ENCODE measurements at regions not wholly inside any gene's neighbourhood (a gene's known extent, or its start where the extent isn't known, plus 50 kb on each side); places are given as distances from the start of the nearest gene placed in this dataset.

- DNase-seq (ENCODE audit: low spot score), result no peak
Measured at GRCh38 chr14:61893371-61893940, 131.2 kb downstream of the SNAPC1 start.

DNA sequence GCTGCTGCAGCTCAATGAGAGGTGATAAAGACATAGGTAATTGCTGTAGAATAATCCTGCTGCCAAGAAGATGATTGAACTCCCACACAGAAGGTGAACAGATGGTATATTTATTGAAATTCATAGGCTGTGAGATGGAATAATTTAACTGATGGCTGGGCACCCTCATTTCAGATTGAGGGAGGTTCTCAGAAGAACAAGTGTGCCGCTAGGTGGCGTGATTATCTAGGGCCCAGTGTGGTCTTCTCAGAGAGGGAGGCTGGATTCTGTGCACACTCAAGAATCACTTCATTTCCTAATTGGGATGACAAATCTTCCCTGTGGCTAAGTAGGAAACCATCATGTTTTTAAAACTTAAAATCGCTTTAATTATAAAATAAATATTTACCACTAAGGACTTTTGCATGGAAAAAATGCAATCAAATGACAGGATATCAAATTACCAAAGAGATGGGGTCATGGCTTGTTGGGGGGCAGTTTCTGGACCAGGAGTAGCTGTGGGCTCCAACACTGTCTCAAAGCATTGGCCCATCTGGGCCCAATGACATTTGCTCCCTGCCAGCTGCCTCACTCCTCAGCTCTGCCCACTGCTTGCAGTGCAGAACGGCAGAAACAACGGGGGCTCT, 132.3 kb downstream of the SNAPC1 start:
- DNase-seq (ENCODE audit: low spot score), result peak; percentile 67

GRCh38 chr14:61897300-61897699, 135.1 kb downstream of the SNAPC1 start:
- no peak for DNase-seq (ENCODE audit: low spot score)

- no peak for DNase-seq (ENCODE audit: low spot score)
Measured at GRCh38 chr14:61898568-61898967, 136.3 kb downstream of the SNAPC1 start.

DNA sequence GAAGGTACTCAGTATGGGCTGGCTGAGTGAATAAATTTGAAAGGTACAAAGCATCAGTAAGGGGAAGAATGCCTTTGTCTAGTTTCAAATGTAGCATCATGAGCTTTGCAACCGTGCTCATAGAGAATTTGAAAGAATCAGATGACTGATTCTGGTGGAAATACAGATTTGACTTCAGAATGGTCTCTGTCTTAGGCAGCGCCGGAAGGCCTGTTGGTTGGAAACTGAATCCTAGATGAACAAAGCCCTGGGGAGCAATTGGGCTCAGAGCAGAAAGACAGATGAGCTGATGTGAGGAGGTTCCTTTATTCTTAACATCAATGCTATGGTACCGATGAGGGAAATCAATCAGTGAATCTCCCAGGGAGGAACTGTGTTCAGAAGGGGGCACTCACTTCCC, 137.3 kb downstream of the SNAPC1 start:
- DNase-seq (ENCODE audit: low spot score), result no peak

- DNase-seq (ENCODE audit: low spot score), result no peak
Measured at GRCh38 chr14:61904946-61905345, 142.7 kb downstream of the SNAPC1 start.

- DNase-seq (ENCODE audit: low spot score), result no peak
Measured at GRCh38 chr14:61911574-61911973, 149.4 kb downstream of the SNAPC1 start.

GRCh38 chr14:61918998-61919397, 156.8 kb downstream of the SNAPC1 start:
- no peak for DNase-seq (ENCODE audit: low spot score)

DNA sequence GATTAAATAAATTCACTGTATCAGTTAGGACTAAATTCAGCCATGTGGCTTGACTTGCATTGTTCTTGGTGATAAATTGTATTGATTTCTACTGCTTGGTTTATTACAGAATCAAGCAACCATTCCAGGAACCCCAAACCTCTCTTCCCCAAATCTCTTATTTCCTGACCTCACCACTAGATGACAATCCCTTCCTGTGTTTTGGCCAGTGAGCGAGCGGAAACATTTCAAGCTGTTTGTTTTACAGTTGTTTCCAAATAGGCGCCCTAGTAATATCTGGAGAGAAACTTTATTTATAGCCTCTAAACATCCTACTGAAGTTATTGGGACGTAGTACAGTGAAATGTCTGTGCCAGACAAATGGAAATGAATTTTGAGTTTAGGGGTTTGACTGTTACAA, 161.1 kb downstream of the SNAPC1 start:
- no peak for DNase-seq (ENCODE audit: low spot score)

- DNase-seq (ENCODE audit: low spot score), result peak; percentile 6
Measured at GRCh38 chr14:61925043-61925442, 162.8 kb downstream of the SNAPC1 start.

DNA sequence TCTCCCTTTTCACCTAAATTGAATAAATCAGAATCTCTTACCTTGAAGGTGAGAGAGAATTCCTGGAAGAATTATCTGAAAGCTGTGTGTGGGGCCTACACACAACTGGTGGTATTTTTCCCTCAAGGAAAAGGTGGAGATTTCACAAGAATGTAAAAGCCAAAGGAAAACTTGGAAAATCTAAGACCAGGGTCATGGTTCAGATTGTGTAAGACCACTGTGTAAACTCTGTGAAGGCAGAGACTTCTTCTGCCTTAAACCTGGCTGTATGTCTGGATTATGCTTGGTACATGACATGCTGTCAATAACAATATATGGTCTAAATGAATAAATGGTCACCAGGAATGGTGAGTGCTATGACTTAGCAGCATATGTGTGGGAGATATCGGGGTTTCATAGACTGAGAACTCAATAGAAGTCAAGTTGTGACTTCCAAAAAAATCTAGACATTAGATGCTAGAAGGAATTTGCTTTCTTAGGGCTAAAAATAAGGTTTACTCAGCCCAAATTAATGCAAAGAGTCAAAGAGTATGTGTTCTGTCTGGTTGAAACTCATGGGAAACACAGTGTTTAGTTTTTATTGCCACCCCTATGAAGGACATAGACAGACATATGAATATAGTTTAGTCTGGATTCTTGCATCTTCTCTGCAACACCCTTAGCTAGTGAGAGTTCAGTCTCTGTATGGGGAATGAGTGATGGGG, 163.7 kb downstream of the SNAPC1 start:
- DNase-seq (ENCODE audit: low spot score), result no peak

- no peak for DNase-seq (ENCODE audit: low spot score)
Measured at GRCh38 chr14:61927060-61927459, 164.8 kb downstream of the SNAPC1 start.

DNA sequence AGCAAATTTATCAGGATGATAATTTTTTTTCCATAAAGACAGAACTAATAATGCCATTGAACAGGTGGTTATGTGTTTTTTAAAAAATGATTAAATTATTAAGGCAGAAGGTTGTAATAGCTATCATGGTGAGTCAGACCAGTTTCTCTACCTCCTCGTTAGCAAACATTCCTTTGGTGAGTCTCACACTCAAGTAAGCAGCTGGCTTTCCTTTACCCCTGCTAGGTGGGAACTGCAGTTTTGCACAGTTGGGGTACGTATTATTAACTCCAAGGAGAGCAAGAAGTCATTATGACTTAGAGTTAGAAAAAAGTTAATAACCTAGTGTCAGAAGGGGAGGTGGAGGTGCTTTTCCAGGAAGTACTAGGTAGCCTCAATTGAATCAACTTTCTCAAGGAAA, 165.3 kb downstream of the SNAPC1 start:
- no peak for DNase-seq (ENCODE audit: low spot score)

DNA sequence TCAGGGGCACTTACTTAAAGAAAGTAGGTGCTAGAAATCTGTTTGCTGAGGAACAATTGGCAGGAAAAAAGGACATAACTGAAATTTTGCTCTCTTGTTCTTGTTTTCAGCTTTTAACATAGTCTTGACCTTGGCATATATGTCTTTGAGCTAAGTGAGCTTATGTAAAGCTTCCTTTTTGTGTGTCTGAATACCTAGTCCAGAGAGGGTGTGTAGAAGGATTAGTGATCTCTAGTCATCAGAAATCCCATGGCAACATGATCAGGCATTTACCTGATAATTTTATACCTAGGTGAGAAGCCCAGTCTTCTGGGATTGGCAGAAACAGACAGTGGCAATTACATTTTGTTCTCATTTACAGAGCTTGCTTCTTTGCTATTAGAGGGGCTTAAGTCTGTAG, 166.1 kb downstream of the SNAPC1 start:
- no peak for DNase-seq (ENCODE audit: low spot score)

DNA sequence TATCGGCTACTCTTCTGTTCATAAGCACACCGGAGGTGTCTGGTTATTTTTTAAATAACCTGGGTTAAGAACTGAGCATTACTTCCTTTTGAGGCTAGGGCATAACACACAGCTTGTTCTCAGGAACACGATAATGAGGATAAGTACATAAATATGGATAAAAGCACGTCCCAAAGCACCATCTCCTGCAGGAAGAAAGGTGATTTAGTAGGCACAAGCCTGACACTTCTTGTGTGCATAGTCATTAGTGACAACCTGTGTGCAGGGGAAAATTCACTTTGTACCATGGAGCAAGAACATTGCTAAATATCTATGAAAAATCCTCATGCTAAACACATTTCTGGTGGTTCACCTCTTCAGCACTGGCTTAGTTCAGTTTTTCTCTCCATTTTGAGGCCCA, 166.5 kb downstream of the SNAPC1 start:
- no peak for DNase-seq (ENCODE audit: low spot score)

DNA sequence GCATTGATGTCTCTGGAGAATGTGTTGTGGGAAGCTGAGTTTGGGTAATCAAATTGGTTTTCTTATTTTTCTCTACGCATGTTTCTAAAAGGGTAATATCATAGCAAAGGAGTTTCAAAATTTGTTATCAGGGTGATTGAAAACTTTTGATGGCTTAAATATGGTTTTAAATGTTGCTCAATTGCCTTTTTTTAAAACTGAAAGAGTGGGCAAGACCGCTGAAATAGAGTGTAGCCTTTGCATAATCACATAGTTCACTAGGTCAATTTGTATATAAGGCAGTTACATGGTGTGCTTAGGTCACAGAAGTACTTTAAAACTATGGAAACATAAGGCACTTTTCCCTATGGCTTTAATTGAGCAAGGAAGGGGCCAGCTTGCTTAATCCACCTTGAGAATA, 167.4 kb downstream of the SNAPC1 start:
- DNase-seq (ENCODE audit: low spot score), result no peak

DNA sequence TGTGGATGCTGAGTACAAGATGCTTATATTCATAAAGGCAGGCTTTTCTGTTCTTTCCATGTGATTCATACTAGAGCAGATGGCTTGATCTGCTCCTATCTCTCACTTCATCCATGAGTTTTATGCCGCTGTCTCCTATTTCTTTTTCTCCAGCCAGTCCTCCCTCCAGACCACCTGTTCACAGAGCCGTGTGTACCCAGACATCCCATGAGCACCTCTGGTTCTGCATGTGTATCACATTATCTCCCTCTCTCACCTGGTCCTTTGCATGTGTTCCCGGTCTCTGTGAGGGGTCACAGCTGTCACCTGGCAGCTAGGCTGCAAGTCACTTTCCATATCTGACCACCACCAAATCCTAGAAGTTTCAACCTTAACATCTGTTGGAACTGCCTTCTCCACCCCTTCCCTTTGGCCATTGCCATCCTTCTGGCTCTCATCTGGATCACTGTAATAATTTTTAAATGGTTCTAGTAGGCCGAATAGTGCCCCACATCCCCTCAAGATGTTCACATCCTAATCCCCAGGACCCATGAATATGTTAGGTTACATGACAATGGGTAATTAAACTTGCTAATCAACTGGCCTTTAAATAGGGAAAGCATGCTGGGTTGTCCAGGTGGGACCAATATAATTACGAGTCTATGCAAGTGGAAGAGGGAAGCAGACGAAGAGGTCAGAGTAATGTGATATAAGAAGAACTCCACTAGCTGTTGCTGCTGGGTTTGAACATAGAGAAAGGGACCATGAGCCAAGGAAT, 168.1 kb downstream of the SNAPC1 start:
- no peak for DNase-seq (ENCODE audit: low spot score)

DNA sequence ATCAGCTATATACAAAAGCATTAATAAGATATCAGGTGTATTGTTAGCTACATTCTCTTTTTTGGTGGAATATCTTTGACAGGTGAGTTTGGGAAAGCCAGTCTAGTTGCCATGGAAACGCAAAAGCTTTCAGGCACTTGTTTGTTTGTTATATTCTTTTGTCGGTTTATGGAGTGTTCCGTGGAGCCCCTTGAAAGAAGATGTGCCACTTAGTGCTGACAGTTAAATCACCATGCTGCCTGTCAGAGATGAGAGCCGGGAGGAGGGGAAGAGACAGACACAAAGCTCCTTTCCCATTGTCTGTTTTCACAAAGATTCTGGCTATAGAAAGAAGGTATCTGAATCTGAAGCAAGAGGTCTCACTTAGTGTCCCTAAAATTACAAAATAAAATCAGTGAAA, 170.8 kb downstream of the SNAPC1 start:
- no peak for DNase-seq (ENCODE audit: low spot score)

DNA sequence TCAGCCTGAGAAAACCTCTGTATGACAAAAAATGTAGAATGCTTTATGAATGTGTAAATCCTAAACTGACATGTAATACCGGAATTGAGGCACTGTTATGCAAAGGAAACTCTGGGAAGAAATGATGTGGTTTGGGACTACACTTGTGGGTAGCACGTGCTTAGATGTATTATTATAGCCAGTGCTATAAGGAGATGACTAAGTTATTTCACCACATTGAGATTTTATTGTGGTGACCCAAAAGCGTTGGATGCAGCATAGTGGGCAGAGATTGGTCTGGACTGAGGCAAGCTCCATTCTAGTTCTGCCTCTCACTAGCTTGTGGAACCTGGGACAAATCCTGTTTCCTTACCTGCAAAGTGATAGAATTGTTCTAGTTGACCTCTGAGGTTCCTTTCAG, 172.2 kb downstream of the SNAPC1 start:
- DNase-seq (ENCODE audit: low spot score), result no peak

GRCh38 chr14:61939776-61940175, 177.6 kb downstream of the SNAPC1 start:
- DNase-seq (ENCODE audit: low spot score), result no peak

GRCh38 chr14:61940666-61941420, 178.6 kb downstream of the SNAPC1 start:
- DNase-seq (ENCODE audit: low spot score), result no peak
